Right cardiac atrium (tissue), 5 donors: ENCODE measurements at regions not wholly inside any gene's neighbourhood (a gene's known extent, or its start where the extent isn't known, plus 50 kb on each side); places are given as distances from the start of the nearest gene placed in this dataset.

Source experiments
- ATAC-seq, 2 donors: fragments of 200-7000 bp; cut with Tn5 transposase; one replicate each; pipeline versions ENCODE4 v1.8.0 to v1.9.1; 2020; ENCODE audit warnings: moderate library complexity in 2 of 2, mild to moderate bottlenecking in 1 of 2
- DNase-seq, 3 donors: peaks; one replicate each; pipeline ENCODE4 v3.0.0-alpha.2; 2020
- H3K27ac ChIP-seq: one replicate; pipeline ENCODE4 v1.5.1; 2013; ENCODE audit warnings: mild to moderate bottlenecking, low read length, control low read depth, moderate library complexity
- H3K27me3 ChIP-seq: one replicate; pipeline ENCODE4 v1.6.1; 2013; ENCODE audit not compliant: control insufficient read depth, insufficient read depth
- H3K4me1 ChIP-seq: one replicate; pipeline ENCODE4 v1.6.1; 2013; ENCODE audit warnings: low read length; ENCODE audit not compliant: control insufficient read depth, insufficient read depth
- H3K4me3 ChIP-seq: one replicate; pipeline ENCODE4 v1.5.1; 2013; ENCODE audit warnings: low read length, control low read depth
- H3K9me3 ChIP-seq: one replicate; pipeline ENCODE4 v1.6.1; 2013; ENCODE audit warnings: low read length; ENCODE audit not compliant: control insufficient read depth
- WGBS: extraction: QIAGEN DNeasy Blood & Tissue Kit; methylation state at CpG from one replicate; pipeline ENCODE4 v1.1.7; 2013; 5-methylcytosine and 5-hydroxymethylcytosine counted together
- intact Hi-C, 4 donors: fragments of 100-400 bp; cut with DNase I; formaldehyde crosslinking; loops; one replicate each; pipeline versions ENCODE4 v1.11.0 to v1.14.0; 2022 to 2023
- donor health status: healthy with polysubstance abuse.
- donor health status: DM: no; HTN: yes; CAD: no.
- donor health status: DM: no; HTN: no; CAD: no.
- donor health status: DM: no; HTN: yes; CAD: no; lungs with severe emphysema.
- donor health status: DM: yes; HTN: yes; CAD: no.

- Histone ChIP-seq H3K27me3 (no peaks in the 10 kb centered on the region), H3K4me3 (no peak overlapping the region), H3K27ac (no peak overlapping the region), H3K4me1 (no peaks in the 10 kb centered on the region), H3K9me3 (no peaks in the 10 kb centered on the region)
- 83% methylated on average over 4 of the region's 4 CpGs for WGBS
- DNase-seq (no peak), ATAC-seq (no peak)
- intact Hi-C loops = no loop called here
Observed at GRCh38 chr2:29974086-29974485, 52.7 kb upstream of the ALK start.

- WGBS = 59% methylated on average over 3 of the region's 3 CpGs
- intact Hi-C loops = no loop called here
- no peak for ATAC-seq
Observed at GRCh38 chr2:29977284-29977683, 55.9 kb upstream of the ALK start.

GRCh38 chr2:29981402-29981801, 60.0 kb upstream of the ALK start:
- intact Hi-C loops = no loop called here
- Histone ChIP-seq H3K27me3 (no peaks in the 10 kb centered on the region), H3K4me1 (no peaks in the 10 kb centered on the region), H3K9me3 (no peaks in the 10 kb centered on the region), H3K27ac (no peak overlapping the region), H3K4me3 (no peak overlapping the region)
- ATAC-seq = no peak
- WGBS = 77% methylated on average over 4 of the region's 4 CpGs
- DNase-seq = no peak

More at GRCh38 chr2:29977284-29977683, 55.9 kb upstream of the ALK start:
- no peaks in the 10 kb centered on the region for H3K4me1 ChIP-seq
- no peaks in the 10 kb centered on the region for H3K27me3 ChIP-seq
- no peaks in the 10 kb centered on the region for H3K9me3 ChIP-seq
- H3K27ac ChIP-seq = no peak overlapping the region
- no peak overlapping the region for H3K4me3 ChIP-seq
- DNase-seq = no peak

GRCh38 chr2:29983308-29983707, 61.9 kb upstream of the ALK start:
- no peak for DNase-seq
- H3K9me3 ChIP-seq = no peaks in the 10 kb centered on the region
- intact Hi-C loops = no loop called here
- WGBS = 47% methylated on average over 4 of the region's 4 CpGs
- H3K27ac ChIP-seq = no peak overlapping the region
- no peak overlapping the region for H3K4me3 ChIP-seq
- H3K27me3 ChIP-seq = no peaks in the 10 kb centered on the region
- H3K4me1 ChIP-seq = no peaks in the 10 kb centered on the region
- ATAC-seq = no peak

GRCh38 chr2:29987146-29987545, 65.8 kb upstream of the ALK start:
- H3K4me3 ChIP-seq = no peak overlapping the region
- no peaks in the 10 kb centered on the region for H3K9me3 ChIP-seq
- DNase-seq (no peak), ATAC-seq (no peak)
- WGBS = 67% methylated on average over 1 of the region's 1 CpG
- H3K27ac ChIP-seq = no peak overlapping the region
- H3K4me1 ChIP-seq = no peaks in the 10 kb centered on the region
- H3K27me3 ChIP-seq = no peaks in the 10 kb centered on the region
- intact Hi-C loops = no loop called here

GRCh38 chr2:29990129-29990528, 68.7 kb upstream of the ALK start:
- Histone ChIP-seq H3K4me3 (no peak overlapping the region), H3K27me3 (no peaks in the 10 kb centered on the region), H3K27ac (no peak overlapping the region), H3K9me3 (no peaks in the 10 kb centered on the region), H3K4me1 (no peaks in the 10 kb centered on the region)
- 75% methylated on average over 4 of the region's 4 CpGs for WGBS
- no peak for ATAC-seq
- no peak for DNase-seq
- intact Hi-C loops = no loop called here

- 86% methylated on average over 3 of the region's 3 CpGs for WGBS
- H3K27ac ChIP-seq = no peak overlapping the region
- ATAC-seq (no peak), DNase-seq (no peak)
- H3K9me3 ChIP-seq = no peaks in the 10 kb centered on the region
- no peaks in the 10 kb centered on the region for H3K4me1 ChIP-seq
- no peaks in the 10 kb centered on the region for H3K27me3 ChIP-seq
- H3K4me3 ChIP-seq = no peak overlapping the region
- intact Hi-C loops = no loop called here
Observed at GRCh38 chr2:29991086-29991485, 69.7 kb upstream of the ALK start.

- Histone ChIP-seq H3K4me3 (no peak overlapping the region), H3K27me3 (no peaks in the 10 kb centered on the region), H3K9me3 (no peaks in the 10 kb centered on the region), H3K4me1 (no peaks in the 10 kb centered on the region), H3K27ac (no peak overlapping the region)
- ATAC-seq = no peak
- intact Hi-C loops = no loop called here
- no peak for DNase-seq
- 52% methylated on average over 1 of the region's 1 CpG for WGBS
Observed at GRCh38 chr2:29995241-29995640, 73.9 kb upstream of the ALK start.

GRCh38 chr2:30003128-30003527, 81.7 kb upstream of the ALK start:
- no peak overlapping the region for H3K4me3 ChIP-seq
- DNase-seq = no peak
- ATAC-seq = no peak
- intact Hi-C loops = no loop called here
- H3K27me3 ChIP-seq = no peaks in the 10 kb centered on the region
- no peaks in the 10 kb centered on the region for H3K4me1 ChIP-seq
- no peak overlapping the region for H3K27ac ChIP-seq
- H3K9me3 ChIP-seq = no peaks in the 10 kb centered on the region

GRCh38 chr2:30022444-30023071, 101.2 kb upstream of the ALK start:
- ATAC-seq = no peak
- intact Hi-C loops = no loop called here
- Histone ChIP-seq H3K4me1 (no peaks in the 10 kb centered on the region), H3K27me3 (no peaks in the 10 kb centered on the region), H3K27ac (no peak overlapping the region), H3K4me3 (no peak overlapping the region), H3K9me3 (no peaks in the 10 kb centered on the region)
- 61% methylated on average over 4 of the region's 4 CpGs for WGBS
- DNase-seq = no peak

GRCh38 chr2:30024281-30024680, 102.9 kb upstream of the ALK start:
- no peaks in the 10 kb centered on the region for H3K9me3 ChIP-seq
- 87% methylated on average over 2 of the region's 2 CpGs for WGBS
- H3K27ac ChIP-seq = no peak overlapping the region
- ATAC-seq (no peak), DNase-seq (no peak)
- intact Hi-C loops = no loop called here
- no peaks in the 10 kb centered on the region for H3K4me1 ChIP-seq
- H3K27me3 ChIP-seq = no peaks in the 10 kb centered on the region
- no peak overlapping the region for H3K4me3 ChIP-seq
